ENCODE measurements at regions not wholly inside any gene's neighbourhood (a gene's known extent, or its start where the extent isn't known, plus 50 kb on each side); places are given as distances from the start of the nearest gene placed in this dataset.

- H3K4me1 ChIP-seq, result no peaks in the 10 kb centered on the region
- TF ChIP-seq, protein P1, sequence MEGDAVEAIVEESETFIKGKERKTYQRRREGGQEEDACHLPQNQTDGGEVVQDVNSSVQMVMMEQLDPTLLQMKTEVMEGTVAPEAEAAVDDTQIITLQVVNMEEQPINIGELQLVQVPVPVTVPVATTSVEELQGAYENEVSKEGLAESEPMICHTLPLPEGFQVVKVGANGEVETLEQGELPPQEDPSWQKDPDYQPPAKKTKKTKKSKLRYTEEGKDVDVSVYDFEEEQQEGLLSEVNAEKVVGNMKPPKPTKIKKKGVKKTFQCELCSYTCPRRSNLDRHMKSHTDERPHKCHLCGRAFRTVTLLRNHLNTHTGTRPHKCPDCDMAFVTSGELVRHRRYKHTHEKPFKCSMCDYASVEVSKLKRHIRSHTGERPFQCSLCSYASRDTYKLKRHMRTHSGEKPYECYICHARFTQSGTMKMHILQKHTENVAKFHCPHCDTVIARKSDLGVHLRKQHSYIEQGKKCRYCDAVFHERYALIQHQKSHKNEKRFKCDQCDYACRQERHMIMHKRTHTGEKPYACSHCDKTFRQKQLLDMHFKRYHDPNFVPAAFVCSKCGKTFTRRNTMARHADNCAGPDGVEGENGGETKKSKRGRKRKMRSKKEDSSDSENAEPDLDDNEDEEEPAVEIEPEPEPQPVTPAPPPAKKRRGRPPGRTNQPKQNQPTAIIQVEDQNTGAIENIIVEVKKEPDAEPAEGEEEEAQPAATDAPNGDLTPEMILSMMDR (IDR thresholded peaks at IDR 0.05), result no peak
- no peak for TF ChIP-seq POLR2A (IDR thresholded peaks at IDR 0.05)
- no peak overlapping the region for H3K27ac ChIP-seq
- no peaks in the 10 kb centered on the region for H3K9me3 ChIP-seq
- 56 to 58% methylated on average over 6 to 8 of the region's 8 CpGs for whole genome bisulfite sequencing, 2 donors
- intact Hi-C loops (cut with DNase I), result no loop called here
- ATAC-seq, result no peak
- H3K27me3 ChIP-seq, result no peaks in the 10 kb centered on the region
- no peak overlapping the region for H3K4me3 ChIP-seq
- H3K36me3 ChIP-seq (replicated peaks in 1 of 2; ENCODE audit: insufficient read depth in 1 of 2, low read depth in 2 of 2), result no peaks in the 10 kb centered on the region
- no peak for DNase-seq
These were observed 94.2 kb upstream of the CXCL12 start for GRCh38 chr10:44478876-44479705.

DNA sequence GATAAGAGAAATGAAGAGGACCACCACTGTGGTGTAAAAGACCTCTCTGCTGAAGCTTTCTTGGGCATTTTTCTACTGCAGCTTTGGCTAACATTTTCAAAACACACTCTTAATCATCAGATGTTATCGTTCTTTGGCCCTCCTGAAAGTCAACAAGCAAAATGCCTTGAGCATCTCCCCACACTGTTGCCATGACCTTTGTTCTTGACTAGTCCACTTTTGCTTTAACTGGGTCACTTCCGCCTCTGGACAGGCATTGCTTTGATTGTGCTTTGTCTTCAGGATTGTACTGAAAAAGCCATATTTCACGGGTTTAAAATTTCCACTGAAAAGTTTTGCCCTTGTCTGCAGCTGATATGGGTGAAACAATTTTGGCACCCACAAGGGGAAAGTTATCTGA lies 107.8 kb upstream of the CXCL12 start:
- ATAC-seq, result no peak
- Histone ChIP-seq H3K9me3 (no peaks in the 10 kb centered on the region), H3K4me1 (no peaks in the 10 kb centered on the region), H3K27me3 (no peaks in the 10 kb centered on the region), H3K4me3 (no peak overlapping the region), H3K36me3 (replicated peaks in 1 of 2; ENCODE audit: insufficient read depth in 1 of 2, low read depth in 2 of 2) (no peaks in the 10 kb centered on the region), H3K27ac (no peak overlapping the region)
- TF ChIP-seq, protein P1 (IDR thresholded peaks at IDR 0.05), result no peak
- no peak for TF ChIP-seq POLR2A (IDR thresholded peaks at IDR 0.05)
- no peak for DNase-seq
- intact Hi-C loops (cut with DNase I), result no loop called here
- WGBS, 2 donors, result 24 to 41% methylated on average over 3 of the region's 3 CpGs

DNA sequence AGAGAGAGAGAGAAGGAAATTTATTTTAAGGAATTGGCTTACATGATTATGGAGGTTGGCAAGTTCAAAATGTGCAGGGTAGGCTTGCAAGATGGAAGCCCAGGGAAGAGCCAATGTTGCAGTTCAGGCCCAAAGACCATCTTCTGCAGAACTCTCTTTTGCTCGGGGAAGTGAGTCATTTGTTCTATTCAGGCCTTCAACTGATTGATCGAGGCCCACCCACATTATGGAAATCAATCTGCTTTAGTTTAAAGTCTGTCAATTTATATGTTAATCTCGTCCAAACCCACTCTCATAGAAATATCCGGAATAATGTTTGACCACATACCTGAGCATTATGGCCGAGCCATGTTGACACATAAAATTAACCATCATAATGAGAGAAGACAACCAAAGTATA lies 113.3 kb upstream of the CXCL12 start:
- no peaks in the 10 kb centered on the region for H3K9me3 ChIP-seq
- TF ChIP-seq, protein P1 (IDR thresholded peaks at IDR 0.05), result no peak
- TF ChIP-seq POLR2A (IDR thresholded peaks at IDR 0.05), result no peak
- no peak overlapping the region for H3K4me3 ChIP-seq
- intact Hi-C loops (cut with DNase I), result no loop called here
- DNase-seq (no peak), ATAC-seq (no peak)
- H3K27me3 ChIP-seq, result no peaks in the 10 kb centered on the region
- 58 to 59% methylated on average over 5 of the region's 5 CpGs for WGBS, 2 donors
- no peak overlapping the region for H3K27ac ChIP-seq
- H3K36me3 ChIP-seq (replicated peaks in 1 of 2; ENCODE audit: insufficient read depth in 1 of 2, low read depth in 2 of 2), result no peaks in the 10 kb centered on the region
- no peaks in the 10 kb centered on the region for H3K4me1 ChIP-seq

- H3K27ac ChIP-seq, result no peak overlapping the region
- intact Hi-C loops (cut with DNase I), result no loop called here
- ATAC-seq, result no peak
- WGBS, 2 donors, result 23 to 36% methylated on average over 1 of the region's 1 CpG
- H3K4me3 ChIP-seq, result no peak overlapping the region
- TF ChIP-seq, protein P1 (IDR thresholded peaks at IDR 0.05), result no peak
- no peak for TF ChIP-seq POLR2A (IDR thresholded peaks at IDR 0.05)
- H3K9me3 ChIP-seq, result no peaks in the 10 kb centered on the region
- H3K4me1 ChIP-seq, result no peaks in the 10 kb centered on the region
- no peak for DNase-seq
- no peaks in the 10 kb centered on the region for H3K27me3 ChIP-seq
- H3K36me3 ChIP-seq (replicated peaks in 1 of 2; ENCODE audit: insufficient read depth in 1 of 2, low read depth in 2 of 2), result no peaks in the 10 kb centered on the region
These were observed 115.6 kb upstream of the CXCL12 start for GRCh38 chr10:44500451-44500850.

GRCh38 chr10:44506386-44506785 lies 121.5 kb upstream of the CXCL12 start:
- H3K4me3 ChIP-seq, result no peak overlapping the region
- H3K4me1 ChIP-seq, result no peaks in the 10 kb centered on the region
- H3K27me3 ChIP-seq, result no peaks in the 10 kb centered on the region
- no peak overlapping the region for H3K27ac ChIP-seq
- no peak for DNase-seq
- ATAC-seq, result no peak
- no peaks in the 10 kb centered on the region for H3K9me3 ChIP-seq
- WGBS, 2 donors, result 58% methylated on average over 3 of the region's 3 CpGs
- H3K36me3 ChIP-seq (replicated peaks in 1 of 2; ENCODE audit: insufficient read depth in 1 of 2, low read depth in 2 of 2), result no peaks in the 10 kb centered on the region
- intact Hi-C loops (cut with DNase I), result no loop called here
- TF ChIP-seq, protein P1 (IDR thresholded peaks at IDR 0.05), result no peak
- TF ChIP-seq POLR2A (IDR thresholded peaks at IDR 0.05), result no peak

Data from body of pancreas (tissue), 4 donors.